Right kidney (tissue), 1 donor: ENCODE measurements at regions not wholly inside any gene's neighbourhood (a gene's known extent, or its start where the extent isn't known, plus 50 kb on each side); places are given as distances from the start of the nearest gene placed in this dataset.
"Not testable (repeated sequence)": the region's sequence is repeated elsewhere in the genome, so short reads cannot be mapped to it uniquely, and the experiment has no call there.

Source experiments
- DNase-seq: peaks from one replicate; pipeline ENCODE4 v3.0.0-alpha.2; 2016

- DNase-seq = not testable (repeated sequence)
These were observed 711.4 kb upstream of the HS3ST5 start for GRCh38 chr6:115054242-115054641.

- DNase-seq = no peak
These were observed 710.5 kb upstream of the HS3ST5 start for GRCh38 chr6:115053169-115053860.

- DNase-seq = no peak
These were observed 673.8 kb upstream of the HS3ST5 start for GRCh38 chr6:115016593-115016992.

- DNase-seq = no peak
These were observed 662.2 kb upstream of the HS3ST5 start for GRCh38 chr6:115004982-115005381.

- DNase-seq = no peak
These were observed 661.4 kb upstream of the HS3ST5 start for GRCh38 chr6:115004204-115004603.

- DNase-seq = no peak
These were observed 659.0 kb upstream of the HS3ST5 start for GRCh38 chr6:115001731-115002350.

- DNase-seq = no peak
These were observed 657.9 kb upstream of the HS3ST5 start for GRCh38 chr6:115000736-115001135.

- DNase-seq = no peak
These were observed 655.7 kb upstream of the HS3ST5 start for GRCh38 chr6:114998492-114998891.

GRCh38 chr6:114997813-114998292 lies 655.0 kb upstream of the HS3ST5 start:
- no peak for DNase-seq

GRCh38 chr6:114995526-114995925 lies 652.7 kb upstream of the HS3ST5 start:
- no peak for DNase-seq

- DNase-seq = no peak
These were observed 646.6 kb upstream of the HS3ST5 start for GRCh38 chr6:114989279-114989964.

GRCh38 chr6:114987281-114987680 lies 644.5 kb upstream of the HS3ST5 start:
- DNase-seq = no peak

GRCh38 chr6:114955363-114955762 lies 612.5 kb upstream of the HS3ST5 start:
- DNase-seq = no peak

- DNase-seq = no peak
These were observed 609.4 kb upstream of the HS3ST5 start for GRCh38 chr6:114952229-114952628.

- DNase-seq = no peak
These were observed 602.6 kb upstream of the HS3ST5 start for GRCh38 chr6:114945392-114945791.

GRCh38 chr6:114941078-114941477 lies 598.3 kb upstream of the HS3ST5 start:
- DNase-seq = no peak

GRCh38 chr6:114940181-114940580 lies 597.4 kb upstream of the HS3ST5 start:
- no peak for DNase-seq

- DNase-seq = no peak
These were observed 596.8 kb upstream of the HS3ST5 start for GRCh38 chr6:114939630-114940029.

GRCh38 chr6:114936080-114936479 lies 593.3 kb upstream of the HS3ST5 start:
- no peak for DNase-seq

GRCh38 chr6:114934079-114934478 lies 591.3 kb upstream of the HS3ST5 start:
- DNase-seq = no peak

GRCh38 chr6:114928731-114929130 lies 585.9 kb upstream of the HS3ST5 start:
- DNase-seq = not testable (repeated sequence)

- no peak for DNase-seq
These were observed 563.3 kb upstream of the HS3ST5 start for GRCh38 chr6:114906096-114906495.

GRCh38 chr6:114897536-114897935 lies 554.7 kb upstream of the HS3ST5 start:
- DNase-seq = no peak

GRCh38 chr6:114892211-114892610 lies 549.4 kb upstream of the HS3ST5 start:
- no peak for DNase-seq
